WTC11 (cell line): ENCODE measurements at regions not wholly inside any gene's neighbourhood (a gene's known extent, or its start where the extent isn't known, plus 50 kb on each side); places are given as distances from the start of the nearest gene placed in this dataset.

Source experiments
- ATAC-seq: fragments of 200-7000 bp; cut with Tn5 transposase; 2 replicates; pipeline ENCODE4 v1.10.0; 2021; ENCODE audit warnings: mild to moderate bottlenecking, moderate library complexity
- CTCF ChIA-PET: fragments of 300-600 bp; sonication (Branson Sonifier 250); formaldehyde crosslinking; loops from one replicate; lab custom pipeline; 2021; ENCODE audit warnings: antibody characterized with exemption; lab: Charles Lee
- POLR2A ChIA-PET: fragments of 350-600 bp; sonication (Branson Sonifier 250); formaldehyde crosslinking; loops from one replicate; lab custom pipeline; 2021; ENCODE audit warnings: antibody characterized with exemption; lab: Charles Lee
- DNase-seq: peaks from one replicate; pipeline ENCODE4 v3.0.0; 2021; ENCODE audit warnings: low spot score
- H3K27ac Mint-ChIP-seq: 2 replicates; pipeline ENCODE4 v1.8.0; 2021; ENCODE audit warnings: mixed read lengths
- H3K27me3 Mint-ChIP-seq: 2 replicates; pipeline ENCODE4 v1.8.0; 2021; ENCODE audit warnings: low read depth, mild to moderate bottlenecking, moderate library complexity, mixed read lengths
- H3K36me3 Mint-ChIP-seq: 2 replicates; pipeline ENCODE4 v1.8.0; 2021; ENCODE audit warnings: mixed read lengths
- H3K4me1 Mint-ChIP-seq: 2 replicates; pipeline ENCODE4 v1.8.0; 2022; ENCODE audit warnings: mixed read lengths
- H3K4me3 Mint-ChIP-seq: 2 replicates; pipeline ENCODE4 v1.8.0; 2021; ENCODE audit warnings: mild to moderate bottlenecking, moderate library complexity, mixed read lengths
- H3K9me3 Mint-ChIP-seq: 2 replicates; pipeline ENCODE4 v1.8.0; 2021; ENCODE audit warnings: mixed read lengths
- CREB1 ChIP-seq: sonication (generic); formaldehyde crosslinking; IDR thresholded peaks from 2 replicates; pipeline ENCODE4 v1.8.0; 2023; ENCODE audit warnings: mild to moderate bottlenecking, missing genetic modification reagents
- CREM ChIP-seq: sonication (generic); formaldehyde crosslinking; IDR thresholded peaks from 2 replicates; pipeline ENCODE4 v1.8.1; 2022; ENCODE audit warnings: mild to moderate bottlenecking, missing genetic modification reagents, moderate library complexity
- EMX1 ChIP-seq: fragments of 250-450 bp; sonication (Bioruptor Pico); IDR thresholded peaks from 2 replicates; pipeline ENCODE4 v1.8.0; 2021; ENCODE audit warnings: mild to moderate bottlenecking
- GABPB1 ChIP-seq: sonication (generic); formaldehyde crosslinking; IDR thresholded peaks from 2 replicates; pipeline ENCODE4 v1.8.1; 2023; ENCODE audit warnings: mild to moderate bottlenecking, missing genetic modification reagents
- JAZF1 ChIP-seq: fragments of 250-450 bp; sonication (Bioruptor Pico); IDR thresholded peaks from 2 replicates; pipeline ENCODE4 v1.9.0; 2021; ENCODE audit warnings: moderate library complexity, mild to moderate bottlenecking, inconsistent platforms
- MXD4 ChIP-seq: fragments of 250-450 bp; sonication (Bioruptor Pico); IDR thresholded peaks from 2 replicates; pipeline ENCODE4 v1.8.0; 2021; ENCODE audit warnings: mild to moderate bottlenecking, moderate library complexity, borderline replicate concordance
- NFE2L1 ChIP-seq: sonication (generic); formaldehyde crosslinking; IDR thresholded peaks from 2 replicates; pipeline ENCODE4 v1.8.1; 2023; ENCODE audit warnings: missing genetic modification reagents
- NR3C1 ChIP-seq: sonication (generic); formaldehyde crosslinking; conservative IDR thresholded peaks from 2 replicates; pipeline ENCODE4 v1.8.1; 2023; ENCODE audit warnings: low read depth, mild to moderate bottlenecking, missing genetic modification reagents
- SMAD4 ChIP-seq: sonication (generic); formaldehyde crosslinking; IDR thresholded peaks from 2 replicates; pipeline ENCODE4 v1.8.0; 2022; ENCODE audit warnings: mild to moderate bottlenecking, missing genetic modification reagents
- SOX15 ChIP-seq: fragments of 250-450 bp; sonication (Bioruptor Pico); IDR thresholded peaks from 2 replicates; pipeline ENCODE4 v1.9.0; 2021; ENCODE audit warnings: mild to moderate bottlenecking
- SP1 ChIP-seq: sonication (generic); formaldehyde crosslinking; conservative IDR thresholded peaks from 2 replicates; pipeline ENCODE4 v1.8.1; 2022; ENCODE audit warnings: missing genetic modification reagents
- TCF7 ChIP-seq: sonication (generic); formaldehyde crosslinking; IDR thresholded peaks from 2 replicates; pipeline ENCODE4 v1.8.0; 2022; ENCODE audit warnings: mild to moderate bottlenecking, low read depth, missing genetic modification reagents, moderate library complexity
- ZNF232 ChIP-seq: sonication (generic); formaldehyde crosslinking; IDR thresholded peaks from 2 replicates; pipeline ENCODE4 v1.8.0; 2022; ENCODE audit warnings: mild to moderate bottlenecking, missing genetic modification reagents
- ZNF396 ChIP-seq: fragments of 250-450 bp; sonication (Bioruptor Pico); IDR thresholded peaks from 2 replicates; pipeline ENCODE4 v1.8.0; 2021; ENCODE audit warnings: mild to moderate bottlenecking, moderate library complexity, borderline replicate concordance
- ZNF423 ChIP-seq: fragments of 250-450 bp; sonication (Bioruptor Pico); IDR thresholded peaks from 2 replicates; pipeline ENCODE4 v2.1.2; 2022; ENCODE audit warnings: mild to moderate bottlenecking, moderate library complexity
- TF ChIP-seq, protein P1 (sequence below): sonication (generic); formaldehyde crosslinking; IDR thresholded peaks from 2 replicates; pipeline ENCODE4 v1.8.1; 2023; ENCODE audit warnings: mild to moderate bottlenecking, missing genetic modification reagents, moderate library complexity
- TF ChIP-seq, protein P2 (sequence below): fragments of 250-450 bp; sonication (Bioruptor Pico); IDR thresholded peaks from 2 replicates; pipeline ENCODE4 v2.1.2; 2022; ENCODE audit warnings: mild to moderate bottlenecking, moderate library complexity
- TF ChIP-seq, protein P3 (sequence below): fragments of 250-450 bp; sonication (Bioruptor Pico); IDR thresholded peaks from 2 replicates; pipeline ENCODE4 v1.9.0; 2021; ENCODE audit warnings: mild to moderate bottlenecking, borderline replicate concordance
- TF ChIP-seq, protein P4 (sequence below): sonication (generic); formaldehyde crosslinking; IDR thresholded peaks from 2 replicates; pipeline ENCODE4 v1.8.0; 2022; ENCODE audit warnings: mild to moderate bottlenecking, missing genetic modification reagents
- TF ChIP-seq, protein P5 (sequence below): sonication (generic); formaldehyde crosslinking; conservative IDR thresholded peaks from 2 replicates; pipeline ENCODE4 v1.8.1; 2022; ENCODE audit warnings: mild to moderate bottlenecking, missing genetic modification reagents
- TF ChIP-seq, protein P6 (sequence below): sonication (generic); formaldehyde crosslinking; IDR thresholded peaks from 2 replicates; pipeline ENCODE4 v1.8.1; 2022; ENCODE audit warnings: low read depth, mild to moderate bottlenecking, moderate library complexity, missing genetic modification reagents, borderline replicate concordance
- TF ChIP-seq, protein P7 (sequence below): sonication (generic); formaldehyde crosslinking; IDR thresholded peaks from 2 replicates; pipeline ENCODE4 v1.8.1; 2023; ENCODE audit warnings: mild to moderate bottlenecking, missing genetic modification reagents, moderate library complexity
- TF ChIP-seq, protein P8 (sequence below): fragments of 250-450 bp; sonication (Bioruptor Pico); conservative IDR thresholded peaks from 2 replicates; pipeline ENCODE4 v1.9.0; 2021; ENCODE audit warnings: mild to moderate bottlenecking
- TF ChIP-seq, protein P9 (sequence below): fragments of 250-450 bp; sonication (Bioruptor Pico); IDR thresholded peaks from 2 replicates; pipeline ENCODE4 v1.9.0; 2021; ENCODE audit warnings: mild to moderate bottlenecking

DNA sequence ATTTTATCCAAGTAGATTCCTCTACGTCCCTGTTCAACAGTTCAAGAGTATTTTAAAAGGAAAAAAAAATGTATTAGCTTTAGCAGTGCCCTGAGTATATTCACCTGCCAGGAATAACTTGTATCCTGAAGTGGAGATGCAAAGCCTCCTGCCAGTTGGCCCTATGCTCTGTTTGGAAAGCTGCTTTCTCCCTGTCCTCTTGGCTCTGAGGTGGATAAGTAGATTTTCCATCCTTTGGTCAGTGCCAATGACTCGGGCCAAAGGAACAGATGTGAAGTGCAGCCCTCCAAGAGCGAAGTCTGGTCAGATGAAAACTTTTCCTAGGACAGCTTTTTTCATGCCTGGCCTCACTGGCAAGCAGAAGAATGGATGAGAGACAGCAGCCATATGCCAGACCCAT is 839.9 kb upstream of the TENM4 start (continued):
- TF ChIP-seq, protein P1, sequence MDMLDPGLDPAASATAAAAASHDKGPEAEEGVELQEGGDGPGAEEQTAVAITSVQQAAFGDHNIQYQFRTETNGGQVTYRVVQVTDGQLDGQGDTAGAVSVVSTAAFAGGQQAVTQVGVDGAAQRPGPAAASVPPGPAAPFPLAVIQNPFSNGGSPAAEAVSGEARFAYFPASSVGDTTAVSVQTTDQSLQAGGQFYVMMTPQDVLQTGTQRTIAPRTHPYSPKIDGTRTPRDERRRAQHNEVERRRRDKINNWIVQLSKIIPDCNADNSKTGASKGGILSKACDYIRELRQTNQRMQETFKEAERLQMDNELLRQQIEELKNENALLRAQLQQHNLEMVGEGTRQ, result no peak
- TF ChIP-seq SOX15 (CRISPR knock-in tag) (no peak), MXD4 (CRISPR knock-in tag) (no peak), JAZF1 (no peak), NR3C1 (CRISPR knock-in tag) (no peak)
- TF ChIP-seq, protein P2, sequence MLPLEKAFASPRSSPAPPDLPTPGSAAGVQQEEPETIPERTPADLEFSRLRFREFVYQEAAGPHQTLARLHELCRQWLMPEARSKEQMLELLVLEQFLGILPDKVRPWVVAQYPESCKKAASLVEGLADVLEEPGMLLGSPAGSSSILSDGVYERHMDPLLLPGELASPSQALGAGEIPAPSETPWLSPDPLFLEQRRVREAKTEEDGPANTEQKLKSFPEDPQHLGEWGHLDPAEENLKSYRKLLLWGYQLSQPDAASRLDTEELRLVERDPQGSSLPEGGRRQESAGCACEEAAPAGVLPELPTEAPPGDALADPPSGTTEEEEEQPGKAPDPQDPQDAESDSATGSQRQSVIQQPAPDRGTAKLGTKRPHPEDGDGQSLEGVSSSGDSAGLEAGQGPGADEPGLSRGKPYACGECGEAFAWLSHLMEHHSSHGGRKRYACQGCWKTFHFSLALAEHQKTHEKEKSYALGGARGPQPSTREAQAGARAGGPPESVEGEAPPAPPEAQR (CRISPR knock-in tag), result no peak
- TF ChIP-seq, protein P3, sequence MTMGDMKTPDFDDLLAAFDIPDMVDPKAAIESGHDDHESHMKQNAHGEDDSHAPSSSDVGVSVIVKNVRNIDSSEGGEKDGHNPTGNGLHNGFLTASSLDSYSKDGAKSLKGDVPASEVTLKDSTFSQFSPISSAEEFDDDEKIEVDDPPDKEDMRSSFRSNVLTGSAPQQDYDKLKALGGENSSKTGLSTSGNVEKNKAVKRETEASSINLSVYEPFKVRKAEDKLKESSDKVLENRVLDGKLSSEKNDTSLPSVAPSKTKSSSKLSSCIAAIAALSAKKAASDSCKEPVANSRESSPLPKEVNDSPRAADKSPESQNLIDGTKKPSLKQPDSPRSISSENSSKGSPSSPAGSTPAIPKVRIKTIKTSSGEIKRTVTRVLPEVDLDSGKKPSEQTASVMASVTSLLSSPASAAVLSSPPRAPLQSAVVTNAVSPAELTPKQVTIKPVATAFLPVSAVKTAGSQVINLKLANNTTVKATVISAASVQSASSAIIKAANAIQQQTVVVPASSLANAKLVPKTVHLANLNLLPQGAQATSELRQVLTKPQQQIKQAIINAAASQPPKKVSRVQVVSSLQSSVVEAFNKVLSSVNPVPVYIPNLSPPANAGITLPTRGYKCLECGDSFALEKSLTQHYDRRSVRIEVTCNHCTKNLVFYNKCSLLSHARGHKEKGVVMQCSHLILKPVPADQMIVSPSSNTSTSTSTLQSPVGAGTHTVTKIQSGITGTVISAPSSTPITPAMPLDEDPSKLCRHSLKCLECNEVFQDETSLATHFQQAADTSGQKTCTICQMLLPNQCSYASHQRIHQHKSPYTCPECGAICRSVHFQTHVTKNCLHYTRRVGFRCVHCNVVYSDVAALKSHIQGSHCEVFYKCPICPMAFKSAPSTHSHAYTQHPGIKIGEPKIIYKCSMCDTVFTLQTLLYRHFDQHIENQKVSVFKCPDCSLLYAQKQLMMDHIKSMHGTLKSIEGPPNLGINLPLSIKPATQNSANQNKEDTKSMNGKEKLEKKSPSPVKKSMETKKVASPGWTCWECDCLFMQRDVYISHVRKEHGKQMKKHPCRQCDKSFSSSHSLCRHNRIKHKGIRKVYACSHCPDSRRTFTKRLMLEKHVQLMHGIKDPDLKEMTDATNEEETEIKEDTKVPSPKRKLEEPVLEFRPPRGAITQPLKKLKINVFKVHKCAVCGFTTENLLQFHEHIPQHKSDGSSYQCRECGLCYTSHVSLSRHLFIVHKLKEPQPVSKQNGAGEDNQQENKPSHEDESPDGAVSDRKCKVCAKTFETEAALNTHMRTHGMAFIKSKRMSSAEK (CRISPR knock-in tag), result no peak
- TF ChIP-seq, protein P4, sequence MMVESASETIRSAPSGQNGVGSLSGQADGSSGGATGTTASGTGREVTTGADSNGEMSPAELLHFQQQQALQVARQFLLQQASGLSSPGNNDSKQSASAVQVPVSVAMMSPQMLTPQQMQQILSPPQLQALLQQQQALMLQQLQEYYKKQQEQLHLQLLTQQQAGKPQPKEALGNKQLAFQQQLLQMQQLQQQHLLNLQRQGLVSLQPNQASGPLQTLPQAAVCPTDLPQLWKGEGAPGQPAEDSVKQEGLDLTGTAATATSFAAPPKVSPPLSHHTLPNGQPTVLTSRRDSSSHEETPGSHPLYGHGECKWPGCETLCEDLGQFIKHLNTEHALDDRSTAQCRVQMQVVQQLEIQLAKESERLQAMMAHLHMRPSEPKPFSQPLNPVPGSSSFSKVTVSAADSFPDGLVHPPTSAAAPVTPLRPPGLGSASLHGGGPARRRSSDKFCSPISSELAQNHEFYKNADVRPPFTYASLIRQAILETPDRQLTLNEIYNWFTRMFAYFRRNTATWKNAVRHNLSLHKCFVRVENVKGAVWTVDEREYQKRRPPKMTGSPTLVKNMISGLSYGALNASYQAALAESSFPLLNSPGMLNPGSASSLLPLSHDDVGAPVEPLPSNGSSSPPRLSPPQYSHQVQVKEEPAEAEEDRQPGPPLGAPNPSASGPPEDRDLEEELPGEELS, result no peak
- TF ChIP-seq, protein P5, sequence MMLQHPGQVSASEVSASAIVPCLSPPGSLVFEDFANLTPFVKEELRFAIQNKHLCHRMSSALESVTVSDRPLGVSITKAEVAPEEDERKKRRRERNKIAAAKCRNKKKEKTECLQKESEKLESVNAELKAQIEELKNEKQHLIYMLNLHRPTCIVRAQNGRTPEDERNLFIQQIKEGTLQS, result no peak

DNA sequence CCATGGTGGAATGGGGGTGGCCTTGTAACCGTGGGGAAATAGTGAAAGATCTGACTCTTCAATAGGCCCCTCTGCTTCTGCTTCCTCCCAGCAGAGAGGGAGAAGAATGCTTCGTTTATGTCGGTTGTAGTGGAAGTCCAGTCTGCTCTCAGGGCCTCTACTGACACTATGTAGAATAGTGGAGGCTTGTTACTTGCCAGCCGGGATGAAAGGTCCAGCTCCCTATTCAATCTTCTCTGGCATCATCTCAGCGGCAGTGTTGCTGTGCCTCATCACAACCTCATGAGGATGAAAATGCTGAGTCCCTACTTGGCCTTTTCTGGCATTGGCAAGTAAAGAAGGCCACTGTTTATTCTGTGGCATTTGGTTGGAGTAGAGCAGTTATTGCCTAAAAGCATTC is 820.9 kb upstream of the TENM4 start:
- H3K36me3 Mint-ChIP-seq, result no peaks in the 10 kb centered on the region
- DNase-seq (no peak), ATAC-seq (no peak)
- CTCF ChIA-PET, result no interaction called here
- no peaks in the 10 kb centered on the region for H3K4me1 Mint-ChIP-seq
- no peak overlapping the region for H3K27ac Mint-ChIP-seq
- no peaks in the 10 kb centered on the region for H3K9me3 Mint-ChIP-seq
- no peak overlapping the region for H3K4me3 Mint-ChIP-seq
- H3K27me3 Mint-ChIP-seq, result no peaks in the 10 kb centered on the region
- POLR2A ChIA-PET, result no interaction called here
- no peak for TF ChIP-seq SMAD4
- TF ChIP-seq, protein P6, sequence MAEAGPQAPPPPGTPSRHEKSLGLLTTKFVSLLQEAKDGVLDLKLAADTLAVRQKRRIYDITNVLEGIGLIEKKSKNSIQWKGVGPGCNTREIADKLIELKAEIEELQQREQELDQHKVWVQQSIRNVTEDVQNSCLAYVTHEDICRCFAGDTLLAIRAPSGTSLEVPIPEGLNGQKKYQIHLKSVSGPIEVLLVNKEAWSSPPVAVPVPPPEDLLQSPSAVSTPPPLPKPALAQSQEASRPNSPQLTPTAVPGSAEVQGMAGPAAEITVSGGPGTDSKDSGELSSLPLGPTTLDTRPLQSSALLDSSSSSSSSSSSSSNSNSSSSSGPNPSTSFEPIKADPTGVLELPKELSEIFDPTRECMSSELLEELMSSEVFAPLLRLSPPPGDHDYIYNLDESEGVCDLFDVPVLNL (CRISPR knock-in tag), result no peak
- TF ChIP-seq ZNF423, result no peak
- TF ChIP-seq, protein P5, result no peak
- TF ChIP-seq GABPB1 (CRISPR knock-in tag), result no peak
- TF ChIP-seq CREM (CRISPR knock-in tag), result no peak
- no peak for TF ChIP-seq SP1 (CRISPR knock-in tag)
- TF ChIP-seq NFE2L1 (CRISPR knock-in tag), result no peak
- no peak for TF ChIP-seq ZNF232 (CRISPR knock-in tag)
- TF ChIP-seq EMX1 (CRISPR knock-in tag), result no peak
- no peak for TF ChIP-seq ZNF396
- TF ChIP-seq NR3C1 (CRISPR knock-in tag), result no peak
- TF ChIP-seq, protein P7, sequence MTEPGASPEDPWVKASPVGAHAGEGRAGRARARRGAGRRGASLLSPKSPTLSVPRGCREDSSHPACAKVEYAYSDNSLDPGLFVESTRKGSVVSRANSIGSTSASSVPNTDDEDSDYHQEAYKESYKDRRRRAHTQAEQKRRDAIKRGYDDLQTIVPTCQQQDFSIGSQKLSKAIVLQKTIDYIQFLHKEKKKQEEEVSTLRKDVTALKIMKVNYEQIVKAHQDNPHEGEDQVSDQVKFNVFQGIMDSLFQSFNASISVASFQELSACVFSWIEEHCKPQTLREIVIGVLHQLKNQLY (CRISPR knock-in tag), result no peak
- TF ChIP-seq CREB1 (CRISPR knock-in tag), result no peak
- no peak for TF ChIP-seq TCF7 (CRISPR knock-in tag)
- TF ChIP-seq, protein P8, sequence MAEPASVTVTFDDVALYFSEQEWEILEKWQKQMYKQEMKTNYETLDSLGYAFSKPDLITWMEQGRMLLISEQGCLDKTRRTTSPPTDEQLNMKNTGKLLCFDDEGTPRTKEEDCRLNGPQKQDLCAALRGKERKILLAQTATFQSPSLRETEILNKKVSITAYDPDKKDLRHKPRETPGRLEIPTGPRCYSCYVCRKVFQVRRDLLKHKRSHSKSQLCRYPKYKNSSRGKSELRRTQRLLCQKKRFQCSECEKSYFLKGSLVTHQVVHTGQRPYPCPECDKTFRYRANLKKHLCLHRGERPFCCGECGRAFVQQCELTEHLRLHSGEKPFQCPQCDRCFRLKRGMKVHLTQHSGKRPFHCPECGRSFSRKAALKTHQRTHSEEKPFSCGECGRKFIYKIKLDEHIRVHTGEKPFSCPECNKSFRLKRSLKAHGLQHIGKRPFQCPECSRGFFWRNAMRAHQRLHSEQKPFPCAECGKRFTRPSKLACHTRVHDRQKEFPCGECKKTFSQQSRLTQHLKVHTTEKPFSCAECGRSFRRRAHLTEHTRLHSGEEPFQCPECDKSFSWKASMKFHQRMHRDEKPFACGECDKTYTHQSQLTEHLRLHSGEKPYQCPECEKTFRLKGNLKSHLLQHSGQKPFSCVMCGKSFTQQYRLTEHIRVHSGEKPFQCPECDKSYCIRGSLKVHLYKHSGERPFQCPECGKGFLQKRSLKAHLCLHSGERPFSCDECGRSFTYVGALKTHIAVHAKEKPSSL (CRISPR knock-in tag), result no peak
- TF ChIP-seq, protein P9, sequence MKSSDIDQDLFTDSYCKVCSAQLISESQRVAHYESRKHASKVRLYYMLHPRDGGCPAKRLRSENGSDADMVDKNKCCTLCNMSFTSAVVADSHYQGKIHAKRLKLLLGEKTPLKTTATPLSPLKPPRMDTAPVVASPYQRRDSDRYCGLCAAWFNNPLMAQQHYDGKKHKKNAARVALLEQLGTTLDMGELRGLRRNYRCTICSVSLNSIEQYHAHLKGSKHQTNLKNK, result no peak
